GM18520 (cell line): ENCODE measurements at regions not wholly inside any gene's neighbourhood (a gene's known extent, or its start where the extent isn't known, plus 50 kb on each side); places are given as distances from the start of the nearest gene placed in this dataset.
"Not testable (repeated sequence)": the region's sequence is repeated elsewhere in the genome, so short reads cannot be mapped to it uniquely, and the experiment has no call there.

Experiments used
- ATAC-seq: cut with Tn5 transposase; IDR thresholded peaks from one replicate; pipeline ENCODE4 v1.9.1; 2021; ENCODE audit not compliant: unreplicated experiment

- no peak for ATAC-seq
Observed at GRCh38 chr6:67160820-67161219, 1453.8 kb upstream of the EYS start.

GRCh38 chr6:67141005-67141404, 1434.0 kb upstream of the EYS start:
- no peak for ATAC-seq

GRCh38 chr6:67133973-67134372, 1426.9 kb upstream of the EYS start:
- no peak for ATAC-seq

- no peak for ATAC-seq
Observed at GRCh38 chr6:67131827-67132226, 1424.8 kb upstream of the EYS start.

GRCh38 chr6:67129780-67130179, 1422.8 kb upstream of the EYS start:
- ATAC-seq: no peak

- ATAC-seq: no peak
Observed at GRCh38 chr6:67127041-67127440, 1420.0 kb upstream of the EYS start.

GRCh38 chr6:67121115-67121514, 1414.1 kb upstream of the EYS start:
- ATAC-seq: no peak

GRCh38 chr6:67112120-67112519, 1405.1 kb upstream of the EYS start:
- no peak for ATAC-seq

GRCh38 chr6:67102743-67103142, 1395.7 kb upstream of the EYS start:
- ATAC-seq: no peak

- not testable (repeated sequence) for ATAC-seq
Observed at GRCh38 chr6:67095618-67096226, 1388.7 kb upstream of the EYS start.

GRCh38 chr6:67094431-67094946, 1387.5 kb upstream of the EYS start:
- no peak for ATAC-seq

GRCh38 chr6:67073938-67074337, 1366.9 kb upstream of the EYS start:
- no peak for ATAC-seq

GRCh38 chr6:67068781-67069180, 1361.8 kb upstream of the EYS start:
- ATAC-seq: no peak

- no peak for ATAC-seq
Observed at GRCh38 chr6:67064323-67064722, 1357.3 kb upstream of the EYS start.

GRCh38 chr6:67047996-67048395, 1341.0 kb upstream of the EYS start:
- no peak for ATAC-seq

GRCh38 chr6:67045076-67045475, 1338.0 kb upstream of the EYS start:
- ATAC-seq: no peak

- no peak for ATAC-seq
Observed at GRCh38 chr6:67031451-67031850, 1324.4 kb upstream of the EYS start.

- no peak for ATAC-seq
Observed at GRCh38 chr6:67030861-67031260, 1323.8 kb upstream of the EYS start.

- ATAC-seq: no peak
Observed at GRCh38 chr6:67016921-67017460, 1310.0 kb upstream of the EYS start.

GRCh38 chr6:67011441-67011840, 1304.4 kb upstream of the EYS start:
- ATAC-seq: no peak

- no peak for ATAC-seq
Observed at GRCh38 chr6:67009818-67010217, 1302.8 kb upstream of the EYS start.

- ATAC-seq: no peak
Observed at GRCh38 chr6:67003844-67004243, 1296.8 kb upstream of the EYS start.

GRCh38 chr6:67000121-67000520, 1293.1 kb upstream of the EYS start:
- ATAC-seq: no peak
